Esophagus squamous epithelium (tissue), 4 donors: ENCODE measurements at regions not wholly inside any gene's neighbourhood (a gene's known extent, or its start where the extent isn't known, plus 50 kb on each side); places are given as distances from the start of the nearest gene placed in this dataset.

Experiments used
- CTCF ChIP-seq, 6 experiments: fragments of 450-650 bp in 4 of 6; fragments of 200-600 bp in 2 of 6; sonication (generic) in 2 of 6; IDR thresholded peaks; one replicate each; pipeline ENCODE4 v1.5.1; 2016 to 2019; ENCODE audit warnings: antibody characterized with exemption in 6 of 6, mild to moderate bottlenecking in 4 of 6, moderate library complexity in 4 of 6
- POLR2A ChIP-seq, 4 donors: fragments of 450-650 bp; IDR thresholded peaks; one replicate each; pipeline ENCODE4 v1.6.1; 2017; ENCODE audit warnings: antibody characterized with exemption in 4 of 4, mild to moderate bottlenecking in 4 of 4, moderate library complexity in 3 of 4

GRCh38 chr12:132393991-132394949 is 64.9 kb upstream of the GALNT9 start:
- no peak for TF ChIP-seq CTCF (IDR thresholded peaks at IDR 0.05)
- no peak for TF ChIP-seq POLR2A (IDR thresholded peaks at IDR 0.05)
